ENCODE measurements at regions not wholly inside any gene's neighbourhood (a gene's known extent, or its start where the extent isn't known, plus 50 kb on each side); places are given as distances from the start of the nearest gene placed in this dataset.

DNA sequence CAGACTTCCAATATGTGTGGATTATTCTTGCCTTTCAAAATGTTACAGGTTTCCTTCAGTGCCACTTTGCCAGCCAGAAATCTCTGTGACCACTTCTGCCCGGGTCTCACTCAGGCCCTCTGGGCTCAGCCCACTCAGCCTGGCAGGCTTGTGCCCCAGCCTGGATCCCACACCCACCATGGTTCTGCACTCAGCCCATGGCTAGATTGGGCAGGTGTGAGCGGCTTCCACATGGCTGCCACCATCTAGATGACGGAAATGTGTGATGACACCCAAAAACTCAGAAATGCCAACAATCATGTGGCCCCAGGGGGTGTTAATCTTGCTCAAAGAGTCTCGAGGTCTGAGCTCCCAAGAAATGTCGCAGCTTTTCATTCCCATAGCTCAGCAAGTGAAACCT, 1097.5 kb upstream of the SLC39A10 start:
- Histone ChIP-seq H2BK120ac (replicated peaks; ENCODE audit: low read depth, low read length) (no peak overlapping the region), H2AK5ac (ENCODE audit: low read depth, low read length) (no peak overlapping the region), H3K4ac (replicated peaks; ENCODE audit: insufficient read length, low read depth, low read length) (no peak overlapping the region), H3K23ac (ENCODE audit: insufficient read length) (no peak overlapping the region), H2BK15ac (ENCODE audit: low read length) (no peak overlapping the region), H3K79me1 (ENCODE audit: low read depth, low read length) (no peaks in the 10 kb centered on the region), H3K27me3 (replicated peaks in 1 of 4; ENCODE audit: control insufficient read depth in 3 of 4, extremely low read depth in 1 of 4, insufficient read depth in 3 of 4, low read length in 3 of 4) (peaks cover 0 to 2% (median 0%) of the 10 kb centered on the region in 4 experiments; a peak in 1 of 7 replicates), H3K9ac (replicated peaks in 1 of 4; ENCODE audit: extremely low read depth in 1 of 4, low read depth in 3 of 4, low read length in 3 of 4) (no peak overlapping the region), H3K4me2 (ENCODE audit: insufficient read depth in 1 of 2, low read depth in 2 of 2, low read length in 2 of 2) (no peak overlapping the region), H2BK20ac (ENCODE audit: low read length) (no peak overlapping the region), H3K23me2 (ENCODE audit: low read depth, low read length) (no peaks in the 10 kb centered on the region; the same call in 1 of the 2 replicates), H3K79me2 (ENCODE audit: control insufficient read depth in 1 of 2, insufficient read depth in 2 of 2, low read length in 2 of 2) (no peaks in the 10 kb centered on the region), H4K5ac (ENCODE audit: insufficient read length, low read depth, low read length) (no peak overlapping the region), H3K36me3 (ENCODE audit: control insufficient read depth in 2 of 4, insufficient read depth in 4 of 4, low read length in 3 of 4) (no peaks in the 10 kb centered on the region), H3K18ac (ENCODE audit: extremely low read depth, low read length) (no peak overlapping the region), H3K27ac (ENCODE audit: low read depth, low read length) (no peak overlapping the region), H2AFZ (ENCODE audit: low read length) (0 out of 2 replicates have a peak overlapping the region, but pooled peaks have one; percentile 8), H3K9me3 (ENCODE audit: insufficient read depth in 2 of 2, low read depth in 1 of 2, low read length in 1 of 2) (no peaks in the 10 kb centered on the region), H2BK5ac (ENCODE audit: low read depth, low read length) (no peak overlapping the region), H4K8ac (ENCODE audit: extremely low read depth, insufficient read depth, low read length) (no peak overlapping the region), H2BK12ac (ENCODE audit: low read depth, low read length) (no peak overlapping the region), H4K20me1 (replicated peaks in 1 of 2; ENCODE audit: control insufficient read depth in 1 of 2, insufficient read depth in 2 of 2, low read length in 2 of 2) (no peaks in the 10 kb centered on the region), H4K91ac (replicated peaks; ENCODE audit: insufficient read length, low read length) (no peak overlapping the region), H3K4me1 (replicated peaks in 1 of 4; ENCODE audit: control insufficient read depth in 3 of 4, insufficient read depth in 4 of 4, low read length in 3 of 4) (no peaks in the 10 kb centered on the region), H3K4me3 (ENCODE audit: extremely low read depth in 1 of 4, insufficient read depth in 2 of 4, low read depth in 3 of 4, low read length in 4 of 4) (no peak overlapping the region), H3K14ac (ENCODE audit: insufficient read length) (no peak overlapping the region), H3K56ac (replicated peaks; ENCODE audit: insufficient read length, low read depth, low read length) (no peak overlapping the region)
- ChIA-PET CTCF (ENCODE audit: partially characterized antibody) (no interaction called here), POLR2A (ENCODE audit: partially characterized antibody) (no interaction called here)
- FAIRE-seq (no peak), DNase-seq (ENCODE audit: low read depth in 1 of 2, low spot score in 2 of 2) (no peak)
- WGBS, 2 experiments (ENCODE audit: extremely low coverage in 1 of 2, insufficient coverage in 1 of 2, insufficient read length in 1 of 2, insufficient replicate concordance in 2 of 2, low coverage in 1 of 2, low lambda C conversion rate in 2 of 2, missing lambda C conversion rate in 1 of 2) = 96% methylated on average over 5 of the region's 5 CpGs; no CpG with 5 or more reads in 1 of the 2 experiments
- TF ChIP-seq GABPA (IDR thresholded peaks at IDR 0.05; ENCODE audit: borderline replicate concordance, insufficient read depth, low read length) (no peak), CHD1 (IDR thresholded peaks at IDR 0.05; ENCODE audit: low read depth, low read length) (no peak), CTBP2 (IDR thresholded peaks at IDR 0.05; ENCODE audit: borderline replicate concordance, insufficient read depth, insufficient read length, low read length) (no peak), SRF (IDR thresholded peaks at IDR 0.05; ENCODE audit: low read depth, low read length) (no peak), JUN (IDR thresholded peaks at IDR 0.05; ENCODE audit: low read depth, low read length) (no peak), SAP30 (IDR thresholded peaks at IDR 0.05; ENCODE audit: insufficient read depth, insufficient replicate concordance, low read length) (no peak), RNF2 (IDR thresholded peaks at IDR 0.05; ENCODE audit: borderline replicate concordance, low read depth, low read length, missing control alignments, poor library complexity, severe bottlenecking) (no peak), KDM4A (IDR thresholded peaks at IDR 0.05; ENCODE audit: low read depth, low read length, severe bottlenecking) (no peak), CBX5 (IDR thresholded peaks at IDR 0.05; ENCODE audit: low read depth, low read length) (no peak), YY1 (IDR thresholded peaks at IDR 0.05; ENCODE audit: low read depth, low read length) (no peak), CHD2 (IDR thresholded peaks at IDR 0.05; ENCODE audit: low read length) (no peak), CREB1 (IDR thresholded peaks at IDR 0.05) (no peak), RAD21 (IDR thresholded peaks at IDR 0.05 in 1 of 2, conservative IDR thresholded peaks at IDR 0.05 in 1 of 2; ENCODE audit: low read depth in 2 of 2, low read length in 2 of 2) (no peak), SUZ12 (IDR thresholded peaks at IDR 0.05; ENCODE audit: low read length) (no peak), GTF2F1 (IDR thresholded peaks at IDR 0.05; ENCODE audit: borderline replicate concordance, low read depth, low read length) (no peak)
